GM21619 (cell line): ENCODE measurements at regions not wholly inside any gene's neighbourhood (a gene's known extent, or its start where the extent isn't known, plus 50 kb on each side); places are given as distances from the start of the nearest gene placed in this dataset.

ENCODE experiments used
- ATAC-seq: cut with Tn5 transposase; IDR thresholded peaks from one replicate; pipeline ENCODE4 v1.9.1; 2021; ENCODE audit not compliant: unreplicated experiment

GRCh38 chr16:9545522-9546437, 454.3 kb downstream of the HAPSTR1 start:
- no peak for ATAC-seq

DNA sequence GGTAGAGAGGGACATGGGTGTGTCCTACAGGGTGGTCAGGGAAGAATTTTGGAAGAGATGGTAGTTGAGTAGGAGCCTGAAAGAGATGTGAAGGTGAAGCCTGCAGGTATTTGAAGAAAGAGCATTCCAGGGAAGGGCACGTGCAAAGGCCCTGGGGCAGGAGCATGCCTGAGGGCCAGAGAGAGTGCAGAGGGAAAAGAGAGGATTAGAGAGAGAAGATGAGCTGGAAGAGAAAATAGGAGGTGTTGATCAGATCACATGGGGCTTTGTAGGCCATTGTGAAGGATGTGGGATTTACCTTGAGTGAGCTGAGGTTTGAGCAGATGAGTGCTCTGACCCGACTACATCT, 455.0 kb downstream of the HAPSTR1 start:
- no peak for ATAC-seq

- no peak for ATAC-seq
Measured at GRCh38 chr16:9549487-9549886, 458.0 kb downstream of the HAPSTR1 start.

DNA sequence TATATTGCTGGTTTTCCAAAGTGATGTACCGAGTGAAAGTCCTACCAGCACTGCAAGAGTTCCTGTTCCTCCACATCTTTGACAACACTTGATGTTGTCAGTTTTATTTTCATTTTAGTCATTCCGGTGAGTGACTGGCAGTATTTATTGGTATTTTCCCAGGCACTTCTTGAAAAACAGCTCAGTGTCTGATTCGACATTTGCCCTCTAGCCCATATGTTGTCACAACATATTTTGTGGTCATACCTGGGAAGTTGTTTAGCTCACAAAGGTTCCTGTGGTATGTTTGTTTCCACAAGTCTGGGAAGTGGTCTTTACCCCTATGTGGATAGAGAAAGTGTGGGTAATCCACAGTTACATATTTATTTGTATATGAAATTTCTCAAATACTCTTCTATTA, 463.6 kb downstream of the HAPSTR1 start:
- no peak for ATAC-seq

DNA sequence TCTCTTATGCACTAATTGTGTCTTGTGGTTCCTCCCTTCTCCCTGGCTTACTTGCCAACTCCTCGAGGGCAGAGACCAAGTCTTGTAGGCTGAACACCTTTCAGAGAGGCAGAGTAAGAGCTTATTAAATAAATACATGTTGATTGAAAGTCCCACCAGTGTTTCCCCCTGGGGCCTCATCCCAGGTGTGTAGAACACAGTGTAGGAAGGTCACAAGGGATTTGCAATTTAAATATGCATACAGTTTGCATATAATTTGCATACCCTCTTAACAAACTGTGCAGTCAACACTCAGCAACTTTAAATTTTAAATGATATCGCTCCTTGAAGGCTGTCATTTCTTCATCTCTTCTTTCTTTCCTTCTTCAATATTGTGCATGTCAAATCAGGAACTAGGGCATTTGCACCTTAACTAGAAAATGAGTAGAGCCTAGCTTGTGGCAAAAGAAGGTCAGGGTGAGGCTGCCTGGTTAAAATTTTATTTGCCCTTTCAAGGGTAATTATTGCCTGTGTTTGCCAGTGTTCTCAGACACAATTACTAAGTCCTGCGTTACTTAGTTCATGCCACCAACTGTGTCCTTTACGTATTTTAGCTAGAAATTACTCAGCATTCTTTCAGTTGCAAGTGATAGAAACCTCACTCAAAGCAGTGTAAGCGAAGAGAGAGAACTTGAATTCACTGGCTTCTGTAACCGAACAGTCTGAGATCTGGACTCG, 465.7 kb downstream of the HAPSTR1 start:
- ATAC-seq: no peak

GRCh38 chr16:9557713-9558112, 466.3 kb downstream of the HAPSTR1 start:
- ATAC-seq: no peak

DNA sequence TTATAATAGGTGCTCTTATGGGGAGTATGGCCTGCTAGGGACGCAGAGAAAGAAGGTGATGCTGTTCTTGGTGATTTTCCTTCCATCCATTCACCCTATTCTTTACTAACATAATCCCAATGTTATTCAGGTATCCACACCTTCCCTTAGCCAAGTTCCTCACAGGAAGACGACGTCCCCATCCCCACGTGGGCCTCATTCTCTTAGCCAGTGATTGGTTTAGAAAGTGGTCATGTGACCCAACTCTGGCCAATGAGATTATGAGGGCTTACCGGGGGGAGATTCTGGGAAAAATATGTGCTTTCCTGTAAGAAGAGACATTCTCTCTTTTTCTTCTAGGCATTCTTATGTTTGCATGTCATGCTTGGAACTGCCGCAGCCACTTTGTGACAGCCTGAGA, 474.7 kb downstream of the HAPSTR1 start:
- no peak for ATAC-seq

- no peak for ATAC-seq
Measured at GRCh38 chr16:9567666-9568065, 476.2 kb downstream of the HAPSTR1 start.

DNA sequence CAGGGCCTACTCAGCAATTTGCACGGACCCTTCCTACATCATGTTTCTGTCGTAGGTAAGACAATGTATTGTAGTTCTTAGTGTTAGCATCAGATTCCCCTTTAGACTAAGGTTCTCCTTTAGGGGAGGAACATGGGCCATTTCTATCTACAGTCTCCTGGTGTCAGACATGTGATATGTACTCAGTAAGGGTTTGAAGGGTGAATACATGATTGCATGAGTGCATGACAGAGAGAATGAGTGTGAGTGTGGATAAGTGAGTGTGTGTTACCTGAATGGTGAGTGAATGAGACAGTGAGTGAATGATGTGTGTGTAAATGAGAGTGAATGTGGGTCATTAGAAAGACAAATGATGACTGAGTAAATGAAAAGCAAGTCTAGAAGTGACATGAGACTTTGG, 476.8 kb downstream of the HAPSTR1 start:
- no peak for ATAC-seq

GRCh38 chr16:9570521-9570920, 479.1 kb downstream of the HAPSTR1 start:
- no peak for ATAC-seq

- no peak for ATAC-seq
Measured at GRCh38 chr16:9578459-9578858, 487.0 kb downstream of the HAPSTR1 start.

GRCh38 chr16:9580025-9580424, 488.6 kb downstream of the HAPSTR1 start:
- no peak for ATAC-seq

DNA sequence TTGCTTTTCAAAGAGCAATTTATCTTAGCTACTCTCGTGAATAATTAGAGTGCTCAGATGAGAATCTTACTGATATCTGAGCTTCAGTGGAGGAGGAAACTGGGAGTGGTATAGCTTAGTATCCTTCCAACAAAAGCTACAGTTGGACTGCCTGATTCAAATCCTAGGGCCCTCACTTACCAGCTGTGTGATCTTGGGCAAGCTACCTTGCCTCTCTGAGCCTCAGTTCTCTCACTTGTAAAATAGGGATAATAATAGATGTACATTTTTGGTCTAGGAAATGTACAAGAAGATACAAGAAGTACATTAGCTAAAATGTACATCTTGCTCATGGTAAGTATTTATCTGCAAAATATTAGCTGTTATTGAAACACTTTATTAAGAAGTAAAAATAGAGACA, 502.0 kb downstream of the HAPSTR1 start:
- no peak for ATAC-seq

- no peak for ATAC-seq
Measured at GRCh38 chr16:9594047-9594446, 502.6 kb downstream of the HAPSTR1 start.

GRCh38 chr16:9594946-9595345, 503.5 kb downstream of the HAPSTR1 start:
- no peak for ATAC-seq

DNA sequence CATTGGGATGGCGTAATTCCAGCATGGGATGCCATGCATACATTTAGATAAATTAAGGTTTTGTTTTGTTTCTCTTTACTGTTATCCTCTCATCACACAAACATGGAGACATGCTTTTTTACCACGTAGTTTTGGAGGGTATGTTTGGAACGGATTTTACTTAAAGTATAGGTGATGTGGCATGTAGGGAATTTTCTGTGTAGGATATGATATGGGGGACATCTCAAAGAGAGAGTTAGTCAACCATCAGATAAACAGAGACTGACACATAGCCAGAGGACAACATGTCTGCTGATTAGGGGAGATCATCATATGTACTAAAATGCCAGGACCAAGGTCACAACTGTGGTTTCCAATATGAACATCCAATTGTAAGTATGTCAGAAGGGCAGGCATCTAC, 503.9 kb downstream of the HAPSTR1 start:
- ATAC-seq: no peak

- no peak for ATAC-seq
Measured at GRCh38 chr16:9596788-9597187, 505.3 kb downstream of the HAPSTR1 start.

DNA sequence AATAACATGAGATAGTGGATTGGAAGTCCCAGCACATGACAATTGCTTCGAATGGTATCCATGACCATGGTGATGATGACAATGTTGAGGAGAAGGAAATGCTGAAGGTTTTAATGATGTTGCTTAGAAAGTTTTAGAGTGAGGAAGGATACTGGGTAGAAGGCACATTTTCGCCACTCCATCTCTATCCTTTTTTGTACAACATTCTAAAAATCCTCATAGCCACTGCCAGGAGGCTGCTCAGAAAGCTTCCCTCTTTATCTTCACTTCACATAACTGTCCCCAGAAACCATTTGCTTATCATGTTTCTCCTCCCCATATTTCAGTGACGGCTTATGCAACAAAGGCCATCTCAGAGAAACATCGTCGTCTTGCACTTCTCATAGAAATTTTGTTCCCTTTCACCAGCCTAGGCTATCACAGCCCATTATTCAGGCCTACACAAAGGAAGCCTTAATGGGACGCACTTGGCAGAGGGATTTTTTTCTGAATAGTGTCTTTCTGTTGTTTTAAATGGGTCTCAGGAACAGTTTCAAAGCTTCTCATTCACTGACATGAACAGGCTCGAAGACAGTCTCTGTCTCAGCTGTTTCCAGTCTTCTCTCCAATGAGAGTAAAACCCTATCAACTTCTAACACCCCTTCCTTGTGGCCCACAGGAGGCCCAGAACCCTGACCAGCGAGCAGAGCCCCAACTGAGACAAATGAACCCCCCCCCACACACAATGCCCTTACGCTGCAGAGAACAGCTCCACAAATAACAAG, 506.7 kb downstream of the HAPSTR1 start:
- ATAC-seq: no peak

- ATAC-seq: no peak
Measured at GRCh38 chr16:9598731-9599083, 507.3 kb downstream of the HAPSTR1 start.

GRCh38 chr16:9599415-9600120, 508.1 kb downstream of the HAPSTR1 start:
- ATAC-seq: no peak

- ATAC-seq: no peak
Measured at GRCh38 chr16:9602189-9602588, 510.7 kb downstream of the HAPSTR1 start.
